ENCODE measurements at regions not wholly inside any gene's neighbourhood (a gene's known extent, or its start where the extent isn't known, plus 50 kb on each side); places are given as distances from the start of the nearest gene placed in this dataset.

DNA sequence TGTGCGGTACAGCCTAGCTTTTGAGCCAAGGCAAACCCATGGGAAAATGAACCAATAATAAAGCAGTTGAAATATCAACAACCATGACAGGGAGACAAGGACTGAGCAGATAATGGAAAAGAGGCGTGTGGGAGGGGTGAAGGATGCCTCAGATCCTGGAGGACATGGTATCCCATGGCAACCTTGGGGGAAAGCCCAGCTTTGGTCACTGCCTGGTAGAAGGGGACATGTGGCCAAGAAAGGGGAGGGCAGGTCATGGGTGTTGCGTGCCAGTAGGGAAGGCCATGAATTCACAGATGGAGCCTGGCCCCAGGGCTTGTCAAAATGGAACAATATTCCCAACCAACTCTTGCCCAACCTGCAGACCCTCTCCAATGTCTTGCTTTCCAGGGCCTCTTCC is 140.5 kb upstream of the SMAD3 start:
- TF ChIP-seq, protein P1, sequence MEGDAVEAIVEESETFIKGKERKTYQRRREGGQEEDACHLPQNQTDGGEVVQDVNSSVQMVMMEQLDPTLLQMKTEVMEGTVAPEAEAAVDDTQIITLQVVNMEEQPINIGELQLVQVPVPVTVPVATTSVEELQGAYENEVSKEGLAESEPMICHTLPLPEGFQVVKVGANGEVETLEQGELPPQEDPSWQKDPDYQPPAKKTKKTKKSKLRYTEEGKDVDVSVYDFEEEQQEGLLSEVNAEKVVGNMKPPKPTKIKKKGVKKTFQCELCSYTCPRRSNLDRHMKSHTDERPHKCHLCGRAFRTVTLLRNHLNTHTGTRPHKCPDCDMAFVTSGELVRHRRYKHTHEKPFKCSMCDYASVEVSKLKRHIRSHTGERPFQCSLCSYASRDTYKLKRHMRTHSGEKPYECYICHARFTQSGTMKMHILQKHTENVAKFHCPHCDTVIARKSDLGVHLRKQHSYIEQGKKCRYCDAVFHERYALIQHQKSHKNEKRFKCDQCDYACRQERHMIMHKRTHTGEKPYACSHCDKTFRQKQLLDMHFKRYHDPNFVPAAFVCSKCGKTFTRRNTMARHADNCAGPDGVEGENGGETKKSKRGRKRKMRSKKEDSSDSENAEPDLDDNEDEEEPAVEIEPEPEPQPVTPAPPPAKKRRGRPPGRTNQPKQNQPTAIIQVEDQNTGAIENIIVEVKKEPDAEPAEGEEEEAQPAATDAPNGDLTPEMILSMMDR (IDR thresholded peaks at IDR 0.05; ENCODE audit: low read depth, low read length), result no peak
- H3K4me3 ChIP-seq (replicated peaks in 1 of 2; ENCODE audit: low read depth in 2 of 2, low read length in 2 of 2), result no peak overlapping the region
- DNase-seq (ENCODE audit: low read depth in 2 of 2), result no peak

GRCh38 chr15:66925721-66926120 is 139.7 kb upstream of the SMAD3 start:
- H3K4me3 ChIP-seq (replicated peaks in 1 of 2; ENCODE audit: low read depth in 2 of 2, low read length in 2 of 2), result no peak overlapping the region
- TF ChIP-seq, protein P1 (IDR thresholded peaks at IDR 0.05; ENCODE audit: low read depth, low read length), result no peak
- DNase-seq (ENCODE audit: low read depth in 2 of 2), result no peak

GRCh38 chr15:66927201-66928077 is 138.0 kb upstream of the SMAD3 start:
- no peak overlapping the region for H3K4me3 ChIP-seq (replicated peaks in 1 of 2; ENCODE audit: low read depth in 2 of 2, low read length in 2 of 2)
- TF ChIP-seq, protein P1 (IDR thresholded peaks at IDR 0.05; ENCODE audit: low read depth, low read length), result no peak
- DNase-seq (ENCODE audit: low read depth in 2 of 2), result peak; percentile 55 to 89

DNA sequence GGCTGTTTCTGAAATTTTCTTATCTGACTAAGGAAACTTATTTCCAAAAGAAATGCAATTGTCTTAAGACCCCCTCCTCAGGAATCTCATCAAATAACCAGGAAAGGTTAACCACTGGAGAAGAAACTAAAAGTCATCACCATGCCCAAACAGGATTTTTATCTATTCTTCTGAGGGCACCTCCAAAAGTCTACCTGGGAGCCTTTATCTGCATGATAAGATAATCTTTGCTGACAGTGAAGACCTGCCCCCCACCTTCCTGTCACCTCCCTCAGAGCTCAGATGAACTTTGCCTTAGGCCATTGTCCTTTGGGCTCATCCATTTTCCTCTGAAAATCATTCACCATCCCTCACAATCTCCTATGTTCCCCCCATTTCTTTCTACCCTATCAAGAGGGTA is 137.3 kb upstream of the SMAD3 start:
- no peak overlapping the region for H3K4me3 ChIP-seq (replicated peaks in 1 of 2; ENCODE audit: low read depth in 2 of 2, low read length in 2 of 2)
- DNase-seq (ENCODE audit: low read depth in 2 of 2), result no peak
- TF ChIP-seq, protein P1 (IDR thresholded peaks at IDR 0.05; ENCODE audit: low read depth, low read length), result no peak

- TF ChIP-seq, protein P1 (IDR thresholded peaks at IDR 0.05; ENCODE audit: low read depth, low read length), result no peak
- DNase-seq (ENCODE audit: low read depth in 2 of 2), result no peak
- no peak overlapping the region for H3K4me3 ChIP-seq (replicated peaks in 1 of 2; ENCODE audit: low read depth in 2 of 2, low read length in 2 of 2)
Measured at GRCh38 chr15:66928784-66929183, 136.6 kb upstream of the SMAD3 start.

DNA sequence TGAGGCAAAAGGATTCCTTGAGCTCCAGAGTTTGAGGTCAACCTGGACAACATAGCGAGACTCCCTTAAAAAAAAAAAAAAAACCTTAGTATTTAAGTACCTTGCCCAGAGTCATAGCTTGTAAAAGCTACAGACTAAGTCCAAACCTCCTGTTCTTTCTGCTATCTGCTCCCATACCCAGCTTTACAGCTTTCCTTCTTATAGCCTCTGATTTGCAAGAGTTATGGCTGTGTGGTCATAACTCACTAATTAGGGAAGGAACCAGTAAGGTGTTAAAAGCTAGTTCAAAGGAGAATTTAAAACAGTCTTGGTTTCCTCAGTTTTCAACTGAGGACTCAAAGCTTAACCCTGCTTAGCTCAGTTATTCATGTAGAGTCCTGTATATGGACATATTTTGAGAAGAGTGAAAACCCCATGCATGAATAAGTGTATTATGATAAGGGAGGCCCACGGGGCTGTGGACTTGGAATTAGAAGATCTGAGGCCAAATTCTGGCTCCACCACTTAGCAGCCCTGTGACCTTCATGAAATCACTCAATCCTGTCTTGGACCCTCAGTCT is 135.5 kb upstream of the SMAD3 start:
- TF ChIP-seq, protein P1 (IDR thresholded peaks at IDR 0.05; ENCODE audit: low read depth, low read length), result no peak
- no peak overlapping the region for H3K4me3 ChIP-seq (replicated peaks in 1 of 2; ENCODE audit: low read depth in 2 of 2, low read length in 2 of 2)
- no peak for DNase-seq (ENCODE audit: low read depth in 2 of 2)

Data from cardiac fibroblast (primary cell).